ENCODE measurements at regions not wholly inside any gene's neighbourhood (a gene's known extent, or its start where the extent isn't known, plus 50 kb on each side); places are given as distances from the start of the nearest gene placed in this dataset.
"Not testable (repeated sequence)": the region's sequence is repeated elsewhere in the genome, so short reads cannot be mapped to it uniquely, and the experiment has no call there.

- H3K4me3 Mint-ChIP-seq; H3K4me1 Mint-ChIP-seq (ENCODE audit: low read depth); DNase-seq (ENCODE audit: low spot score); H3K27ac Mint-ChIP-seq; H3K9me3 Mint-ChIP-seq; H3K36me3 Mint-ChIP-seq (ENCODE audit: low read depth); H3K27me3 Mint-ChIP-seq (ENCODE audit: insufficient read depth); intact Hi-C loops (cut with micrococcal nuclease): not testable (repeated sequence)
These were observed 242.7 kb downstream of the FZD1 start for GRCh38 chr7:91506966-91507365.

- H3K36me3 Mint-ChIP-seq (ENCODE audit: low read depth); H3K27ac Mint-ChIP-seq; intact Hi-C loops (cut with micrococcal nuclease); H3K27me3 Mint-ChIP-seq (ENCODE audit: insufficient read depth); H3K4me1 Mint-ChIP-seq (ENCODE audit: low read depth); DNase-seq (ENCODE audit: low spot score); H3K9me3 Mint-ChIP-seq; H3K4me3 Mint-ChIP-seq: not testable (repeated sequence)
These were observed 247.6 kb downstream of the FZD1 start for GRCh38 chr7:91511861-91512260.

GRCh38 chr7:91512958-91513357 is 248.7 kb downstream of the FZD1 start:
- intact Hi-C loops (cut with micrococcal nuclease): no loop called here
- H3K27me3 Mint-ChIP-seq (ENCODE audit: insufficient read depth): no peaks in the 10 kb centered on the region
- no peaks in the 10 kb centered on the region for H3K36me3 Mint-ChIP-seq (ENCODE audit: low read depth)
- H3K27ac Mint-ChIP-seq: no peak overlapping the region
- H3K4me1 Mint-ChIP-seq (ENCODE audit: low read depth): no peaks in the 10 kb centered on the region
- DNase-seq (ENCODE audit: low spot score): no peak
- H3K9me3 Mint-ChIP-seq: no peaks in the 10 kb centered on the region
- no peak overlapping the region for H3K4me3 Mint-ChIP-seq

GRCh38 chr7:91514591-91514990 is 250.4 kb downstream of the FZD1 start:
- Mint-ChIP-seq H3K9me3 (no peaks in the 10 kb centered on the region), H3K4me3 (no peak overlapping the region), H3K36me3 (ENCODE audit: low read depth) (no peaks in the 10 kb centered on the region), H3K4me1 (ENCODE audit: low read depth) (no peaks in the 10 kb centered on the region), H3K27me3 (ENCODE audit: insufficient read depth) (no peaks in the 10 kb centered on the region), H3K27ac (no peak overlapping the region)
- intact Hi-C loops (cut with micrococcal nuclease): no loop called here
- no peak for DNase-seq (ENCODE audit: low spot score)

- Mint-ChIP-seq H3K4me1 (ENCODE audit: low read depth) (no peaks in the 10 kb centered on the region), H3K9me3 (no peaks in the 10 kb centered on the region), H3K4me3 (no peak overlapping the region), H3K27me3 (ENCODE audit: insufficient read depth) (no peaks in the 10 kb centered on the region), H3K36me3 (ENCODE audit: low read depth) (no peaks in the 10 kb centered on the region), H3K27ac (no peak overlapping the region)
- DNase-seq (ENCODE audit: low spot score): no peak
- intact Hi-C loops (cut with micrococcal nuclease): no loop called here
These were observed 251.7 kb downstream of the FZD1 start for GRCh38 chr7:91515961-91516360.

GRCh38 chr7:91517201-91517785 is 253.1 kb downstream of the FZD1 start:
- DNase-seq (ENCODE audit: low spot score): no peak
- H3K9me3 Mint-ChIP-seq: no peaks in the 10 kb centered on the region
- H3K27me3 Mint-ChIP-seq (ENCODE audit: insufficient read depth): no peaks in the 10 kb centered on the region
- intact Hi-C loops (cut with micrococcal nuclease): no loop called here
- no peaks in the 10 kb centered on the region for H3K4me1 Mint-ChIP-seq (ENCODE audit: low read depth)
- H3K27ac Mint-ChIP-seq: no peak overlapping the region
- H3K36me3 Mint-ChIP-seq (ENCODE audit: low read depth): no peaks in the 10 kb centered on the region
- H3K4me3 Mint-ChIP-seq: no peak overlapping the region

GRCh38 chr7:91518058-91518457 is 253.8 kb downstream of the FZD1 start:
- Mint-ChIP-seq H3K27me3 (ENCODE audit: insufficient read depth) (no peaks in the 10 kb centered on the region), H3K9me3 (no peaks in the 10 kb centered on the region), H3K4me3 (no peak overlapping the region), H3K4me1 (ENCODE audit: low read depth) (no peaks in the 10 kb centered on the region), H3K27ac (no peak overlapping the region), H3K36me3 (ENCODE audit: low read depth) (no peaks in the 10 kb centered on the region)
- intact Hi-C loops (cut with micrococcal nuclease): no loop called here
- no peak for DNase-seq (ENCODE audit: low spot score)

- Mint-ChIP-seq H3K36me3 (ENCODE audit: low read depth) (no peaks in the 10 kb centered on the region), H3K4me1 (ENCODE audit: low read depth) (no peaks in the 10 kb centered on the region), H3K27me3 (ENCODE audit: insufficient read depth) (no peaks in the 10 kb centered on the region), H3K9me3 (no peaks in the 10 kb centered on the region), H3K27ac (no peak overlapping the region), H3K4me3 (no peak overlapping the region)
- intact Hi-C loops (cut with micrococcal nuclease): no loop called here
- no peak for DNase-seq (ENCODE audit: low spot score)
These were observed 255.3 kb downstream of the FZD1 start for GRCh38 chr7:91519241-91520158.

- intact Hi-C loops (cut with micrococcal nuclease): no loop called here
- Mint-ChIP-seq H3K27ac (no peak overlapping the region), H3K9me3 (no peaks in the 10 kb centered on the region), H3K27me3 (ENCODE audit: insufficient read depth) (no peaks in the 10 kb centered on the region), H3K4me1 (ENCODE audit: low read depth) (no peaks in the 10 kb centered on the region), H3K36me3 (ENCODE audit: low read depth) (no peaks in the 10 kb centered on the region), H3K4me3 (no peak overlapping the region)
- no peak for DNase-seq (ENCODE audit: low spot score)
These were observed 256.4 kb downstream of the FZD1 start for GRCh38 chr7:91520645-91521044.

- no peak overlapping the region for H3K4me3 Mint-ChIP-seq
- H3K36me3 Mint-ChIP-seq (ENCODE audit: low read depth): no peaks in the 10 kb centered on the region
- DNase-seq (ENCODE audit: low spot score): no peak
- no peaks in the 10 kb centered on the region for H3K27me3 Mint-ChIP-seq (ENCODE audit: insufficient read depth)
- intact Hi-C loops (cut with micrococcal nuclease): no loop called here
- no peak overlapping the region for H3K27ac Mint-ChIP-seq
- peaks cover 5% of the 10 kb centered on the region for H3K9me3 Mint-ChIP-seq
- no peaks in the 10 kb centered on the region for H3K4me1 Mint-ChIP-seq (ENCODE audit: low read depth)
These were observed 262.2 kb downstream of the FZD1 start for GRCh38 chr7:91526404-91526803.

- no peak overlapping the region for H3K27ac Mint-ChIP-seq
These were observed 263.2 kb downstream of the FZD1 start for GRCh38 chr7:91527460-91527859.

GRCh38 chr7:91533996-91534395 is 269.8 kb downstream of the FZD1 start:
- H3K27ac Mint-ChIP-seq: no peak overlapping the region
- no peaks in the 10 kb centered on the region for H3K36me3 Mint-ChIP-seq (ENCODE audit: low read depth)
- DNase-seq (ENCODE audit: low spot score): no peak
- H3K4me1 Mint-ChIP-seq (ENCODE audit: low read depth): no peaks in the 10 kb centered on the region
- intact Hi-C loops (cut with micrococcal nuclease): no loop called here
- H3K4me3 Mint-ChIP-seq: no peak overlapping the region
- no peaks in the 10 kb centered on the region for H3K27me3 Mint-ChIP-seq (ENCODE audit: insufficient read depth)
- H3K9me3 Mint-ChIP-seq: peaks cover 5% of the 10 kb centered on the region

More at GRCh38 chr7:91527460-91527859, 263.2 kb downstream of the FZD1 start:
- H3K4me1 Mint-ChIP-seq (ENCODE audit: low read depth): no peaks in the 10 kb centered on the region
- intact Hi-C loops (cut with micrococcal nuclease): no loop called here
- H3K9me3 Mint-ChIP-seq: peaks cover 5% of the 10 kb centered on the region
- no peak overlapping the region for H3K4me3 Mint-ChIP-seq
- H3K36me3 Mint-ChIP-seq (ENCODE audit: low read depth): no peaks in the 10 kb centered on the region
- DNase-seq (ENCODE audit: low spot score): no peak
- no peaks in the 10 kb centered on the region for H3K27me3 Mint-ChIP-seq (ENCODE audit: insufficient read depth)

GRCh38 chr7:91537260-91538152 is 273.3 kb downstream of the FZD1 start:
- no peak overlapping the region for H3K27ac Mint-ChIP-seq
- H3K27me3 Mint-ChIP-seq (ENCODE audit: insufficient read depth): no peaks in the 10 kb centered on the region
- no peaks in the 10 kb centered on the region for H3K9me3 Mint-ChIP-seq
- no peaks in the 10 kb centered on the region for H3K4me1 Mint-ChIP-seq (ENCODE audit: low read depth)
- H3K4me3 Mint-ChIP-seq: no peak overlapping the region
- H3K36me3 Mint-ChIP-seq (ENCODE audit: low read depth): no peaks in the 10 kb centered on the region
- DNase-seq (ENCODE audit: low spot score): no peak
- intact Hi-C loops (cut with micrococcal nuclease): no loop called here
